Astrocyte (in vitro differentiated cells and primary cell): ENCODE measurements at regions not wholly inside any gene's neighbourhood (a gene's known extent, or its start where the extent isn't known, plus 50 kb on each side); places are given as distances from the start of the nearest gene placed in this dataset.

Source experiments
- CTCF ChIP-seq: IDR thresholded peaks from 2 replicates; pipeline ENCODE4 v1.5.1; 2011; ENCODE audit warnings: low read depth, mild to moderate bottlenecking, inconsistent platforms, low read length, moderate library complexity; ENCODE audit not compliant: insufficient read depth
- EZH2 ChIP-seq: IDR thresholded peaks from 2 replicates; pipeline ENCODE4 v1.6.1; 2012; ENCODE audit warnings: mild to moderate bottlenecking, low read length, inconsistent platforms; ENCODE audit not compliant: insufficient read depth

- TF ChIP-seq EZH2 (no peak), CTCF (no peak)
These were observed 645.0 kb downstream of the MMUT start for GRCh38 chr6:48818052-48818412.
